SU-DHL-6 (cell line): ENCODE measurements at regions not wholly inside any gene's neighbourhood (a gene's known extent, or its start where the extent isn't known, plus 50 kb on each side); places are given as distances from the start of the nearest gene placed in this dataset.

ENCODE experiments used
- H2AFZ ChIP-seq: fragments of 200-600 bp; sonication (generic); 2 replicates; pipeline ENCODE4 v1.6.1; 2014; ENCODE audit warnings: low read depth, mild to moderate bottlenecking, moderate library complexity, mixed read lengths, antibody characterized with exemption, low read length; ENCODE audit not compliant: severe bottlenecking
- H3F3A ChIP-seq: fragments of 200-600 bp; shearing (Covaris generic); 2 replicates; pipeline ENCODE4 v1.6.0; 2016; ENCODE audit warnings: antibody characterized with exemption, mild to moderate bottlenecking; ENCODE audit not compliant: insufficient read depth
- H3K27ac ChIP-seq: fragments of 200-600 bp; sonication (generic); 2 replicates; pipeline ENCODE4 v1.5.1; 2016; ENCODE audit warnings: low read depth, mild to moderate bottlenecking, low read length, moderate library complexity, mixed read lengths
- H3K27me3 ChIP-seq: fragments of 200-600 bp; sonication (generic), shearing (Covaris generic); 2 replicates; pipeline ENCODE4 v1.6.0; 2014; ENCODE audit warnings: mild to moderate bottlenecking, low read length
- H3K36me3 ChIP-seq: fragments of 200-600 bp; sonication (generic); 2 replicates; pipeline ENCODE4 v1.6.1; 2014; ENCODE audit warnings: mild to moderate bottlenecking, low read length, mixed read lengths
- H3K4me2 ChIP-seq: fragments of 300-600, 200-600 bp; shearing (Covaris generic), sonication (generic); 2 replicates; pipeline ENCODE4 v1.6.0; 2014; ENCODE audit warnings: low read length, low read depth, mild to moderate bottlenecking; ENCODE audit not compliant: poor library complexity, severe bottlenecking
- H3K4me3 ChIP-seq: fragments of 200-600 bp; sonication (generic); 2 replicates; pipeline ENCODE4 v1.5.1; 2014; ENCODE audit warnings: antibody characterized with exemption, low read length, mild to moderate bottlenecking, mixed read lengths; ENCODE audit not compliant: insufficient read depth, poor library complexity, severe bottlenecking
- H3K79me2 ChIP-seq: fragments of 200-600 bp; sonication (generic); 2 replicates; pipeline ENCODE4 v1.6.1; 2014; ENCODE audit warnings: mild to moderate bottlenecking, low read length, moderate library complexity; ENCODE audit not compliant: insufficient read depth
- H3K9ac ChIP-seq: fragments of 200-600 bp; sonication (generic); 2 replicates; pipeline ENCODE4 v1.7.0; 2014; ENCODE audit warnings: mild to moderate bottlenecking, low read length
- H3K9me2 ChIP-seq: fragments of 200-600 bp; sonication (generic); replicated peaks from 2 replicates; pipeline ENCODE4 v1.6.1; 2014; ENCODE audit warnings: low read length; ENCODE audit not compliant: insufficient read depth
- H3K9me3 ChIP-seq: fragments of 200-600 bp; sonication (generic); 2 replicates; pipeline ENCODE4 v1.6.1; 2014; ENCODE audit warnings: low read length, mixed read lengths; ENCODE audit not compliant: insufficient read depth
- H4K20me1 ChIP-seq: fragments of 200-600 bp; sonication (generic); 2 replicates; pipeline ENCODE4 v1.6.1; 2014; ENCODE audit warnings: low read depth, mild to moderate bottlenecking, antibody characterized with exemption, low read length, moderate library complexity, mixed read lengths
- EZH2phosphoT487 ChIP-seq: fragments of 200-600 bp; sonication (generic), shearing (Covaris generic); conservative IDR thresholded peaks from 2 replicates; pipeline ENCODE4 v1.6.1; 2018; ENCODE audit warnings: mild to moderate bottlenecking, antibody characterized with exemption, low read length, moderate library complexity, mixed read lengths
- TF ChIP-seq, protein P1 (sequence below): fragments of 200-600 bp; sonication (generic); IDR thresholded peaks from one replicate; pipeline ENCODE4 v1.5.1; 2017; ENCODE audit warnings: antibody characterized with exemption, mild to moderate bottlenecking, low read length, moderate library complexity; ENCODE audit not compliant: insufficient read depth, poor library complexity, severe bottlenecking

DNA sequence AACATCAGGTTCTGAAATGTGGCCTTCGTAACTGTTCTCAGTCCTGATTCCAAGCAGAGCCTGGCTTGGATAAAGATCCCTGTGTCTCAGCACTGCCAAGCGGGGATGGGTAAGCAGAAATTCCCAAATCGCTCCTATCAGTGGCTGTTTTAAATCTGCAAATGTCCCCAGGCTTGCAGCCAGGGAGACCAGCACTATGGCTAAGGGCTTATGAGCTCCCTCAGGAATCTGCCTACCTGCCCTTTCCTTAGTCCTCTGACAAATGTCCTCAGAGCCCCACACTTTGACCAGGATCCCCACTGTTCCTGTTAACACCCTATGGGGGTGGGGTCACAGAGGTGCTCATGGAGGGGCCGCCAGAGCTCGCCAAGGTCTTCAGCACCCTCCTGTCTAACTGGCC lies 1062.8 kb downstream of the UQCRFS1 start:
- Histone ChIP-seq H3K9me3 (no peaks in the 10 kb centered on the region), H3F3A (no peaks in the 10 kb centered on the region), H3K27me3 (no peaks in the 10 kb centered on the region), H3K27ac (no peak overlapping the region), H3K79me2 (no peaks in the 10 kb centered on the region), H3K4me3 (no peak overlapping the region), H3K9ac (no peak overlapping the region), H4K20me1 (no peaks in the 10 kb centered on the region), H3K36me3 (no peaks in the 10 kb centered on the region), H3K9me2 (no peaks in the 10 kb centered on the region), H3K4me2 (no peak overlapping the region), H2AFZ (no peak overlapping the region)
- no peak for TF ChIP-seq EZH2phosphoT487
- TF ChIP-seq, protein P1, sequence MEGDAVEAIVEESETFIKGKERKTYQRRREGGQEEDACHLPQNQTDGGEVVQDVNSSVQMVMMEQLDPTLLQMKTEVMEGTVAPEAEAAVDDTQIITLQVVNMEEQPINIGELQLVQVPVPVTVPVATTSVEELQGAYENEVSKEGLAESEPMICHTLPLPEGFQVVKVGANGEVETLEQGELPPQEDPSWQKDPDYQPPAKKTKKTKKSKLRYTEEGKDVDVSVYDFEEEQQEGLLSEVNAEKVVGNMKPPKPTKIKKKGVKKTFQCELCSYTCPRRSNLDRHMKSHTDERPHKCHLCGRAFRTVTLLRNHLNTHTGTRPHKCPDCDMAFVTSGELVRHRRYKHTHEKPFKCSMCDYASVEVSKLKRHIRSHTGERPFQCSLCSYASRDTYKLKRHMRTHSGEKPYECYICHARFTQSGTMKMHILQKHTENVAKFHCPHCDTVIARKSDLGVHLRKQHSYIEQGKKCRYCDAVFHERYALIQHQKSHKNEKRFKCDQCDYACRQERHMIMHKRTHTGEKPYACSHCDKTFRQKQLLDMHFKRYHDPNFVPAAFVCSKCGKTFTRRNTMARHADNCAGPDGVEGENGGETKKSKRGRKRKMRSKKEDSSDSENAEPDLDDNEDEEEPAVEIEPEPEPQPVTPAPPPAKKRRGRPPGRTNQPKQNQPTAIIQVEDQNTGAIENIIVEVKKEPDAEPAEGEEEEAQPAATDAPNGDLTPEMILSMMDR: no peak

DNA sequence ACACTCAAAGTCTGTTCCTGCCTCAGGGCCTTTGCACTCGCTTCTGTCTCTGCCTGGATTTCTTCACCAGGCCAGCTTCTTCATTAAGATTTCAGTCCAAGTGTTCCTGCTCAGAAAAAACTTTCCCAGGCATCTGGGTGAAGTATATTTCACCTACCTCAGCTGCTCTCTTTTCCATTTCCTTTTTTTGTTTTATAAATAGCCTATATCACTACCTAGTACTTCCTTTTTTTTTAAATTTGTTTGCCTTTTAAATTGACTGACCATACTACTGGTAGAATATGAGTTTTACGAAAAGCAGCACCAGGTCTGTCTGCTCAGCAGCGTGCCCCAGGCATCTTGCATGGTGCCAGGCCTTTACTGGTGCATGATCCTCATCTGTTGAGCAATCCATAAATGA lies 1064.4 kb downstream of the UQCRFS1 start:
- TF ChIP-seq, protein P1: no peak
- TF ChIP-seq EZH2phosphoT487: no peak

DNA sequence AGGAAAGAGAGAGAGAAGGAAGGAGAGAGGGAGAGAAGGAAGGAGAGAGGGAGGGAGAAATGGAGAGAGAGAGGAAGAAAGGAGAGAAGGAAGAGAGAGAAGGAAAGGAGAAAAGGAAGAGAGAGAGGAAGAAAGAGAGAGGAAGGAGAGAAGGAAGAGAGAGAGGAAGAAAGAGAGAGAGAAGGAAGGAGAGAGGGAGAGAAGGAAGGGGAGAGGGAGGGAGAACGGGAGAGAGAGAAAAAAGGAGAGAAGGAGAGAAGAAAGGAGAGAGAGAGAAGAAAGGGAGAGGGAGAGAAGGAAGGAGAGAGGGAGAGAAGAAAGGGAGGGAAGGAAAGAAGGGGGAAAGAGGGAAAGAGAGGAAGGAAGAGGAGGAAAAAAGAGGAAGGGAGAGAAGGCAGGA lies 1070.7 kb downstream of the UQCRFS1 start:
- Histone ChIP-seq H3K9me3 (no peaks in the 10 kb centered on the region), H3K4me2 (no peak overlapping the region), H3K4me3 (no peak overlapping the region), H3K9ac (no peak overlapping the region), H4K20me1 (no peaks in the 10 kb centered on the region), H2AFZ (no peak overlapping the region), H3K79me2 (no peaks in the 10 kb centered on the region), H3K9me2 (no peaks in the 10 kb centered on the region), H3K27me3 (no peaks in the 10 kb centered on the region), H3K27ac (no peak overlapping the region), H3K36me3 (no peaks in the 10 kb centered on the region), H3F3A (no peaks in the 10 kb centered on the region)
- TF ChIP-seq, protein P1: no peak

More for the DNA sequence above, 1064.4 kb downstream of the UQCRFS1 start:
- Histone ChIP-seq H2AFZ (no peak overlapping the region), H4K20me1 (no peaks in the 10 kb centered on the region), H3K9me2 (no peaks in the 10 kb centered on the region), H3K79me2 (no peaks in the 10 kb centered on the region), H3K27ac (no peak overlapping the region), H3F3A (no peaks in the 10 kb centered on the region), H3K4me3 (no peak overlapping the region), H3K9me3 (no peaks in the 10 kb centered on the region), H3K9ac (no peak overlapping the region), H3K4me2 (no peak overlapping the region), H3K27me3 (no peaks in the 10 kb centered on the region), H3K36me3 (no peaks in the 10 kb centered on the region)

DNA sequence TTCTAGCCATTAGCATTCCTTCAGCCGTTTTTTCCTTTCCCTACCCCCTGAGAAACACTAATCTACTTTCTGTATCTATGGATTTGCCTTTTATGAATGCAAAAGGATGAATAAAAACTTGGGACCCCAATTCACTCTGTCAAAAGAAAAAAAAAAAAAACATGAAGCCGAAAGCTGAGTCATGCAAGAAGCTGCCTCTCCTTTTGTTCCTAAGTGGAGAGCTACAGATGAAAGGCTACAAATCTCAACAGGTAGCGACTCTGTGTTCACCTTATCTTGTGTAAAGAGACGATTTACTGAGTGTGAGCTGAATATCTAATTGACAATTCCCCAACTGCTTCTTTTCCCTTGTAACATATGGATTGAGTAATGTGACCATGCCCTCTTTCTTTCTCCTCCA lies 1072.8 kb downstream of the UQCRFS1 start:
- Histone ChIP-seq H3K9ac (no peak overlapping the region), H3K9me2 (no peaks in the 10 kb centered on the region), H3K4me3 (no peak overlapping the region), H3K4me2 (no peak overlapping the region), H3K36me3 (no peaks in the 10 kb centered on the region), H3K27ac (no peak overlapping the region), H3K79me2 (no peaks in the 10 kb centered on the region), H3F3A (no peaks in the 10 kb centered on the region), H2AFZ (no peak overlapping the region), H3K27me3 (no peaks in the 10 kb centered on the region), H4K20me1 (no peaks in the 10 kb centered on the region), H3K9me3 (no peaks in the 10 kb centered on the region)
- TF ChIP-seq EZH2phosphoT487: no peak
- TF ChIP-seq, protein P1: no peak
